GM21423 (cell line): ENCODE measurements at regions not wholly inside any gene's neighbourhood (a gene's known extent, or its start where the extent isn't known, plus 50 kb on each side); places are given as distances from the start of the nearest gene placed in this dataset.

ENCODE experiments used
- ATAC-seq: cut with Tn5 transposase; IDR thresholded peaks from one replicate; pipeline ENCODE4 v1.9.1; 2021; ENCODE audit warnings: mild to moderate bottlenecking, moderate library complexity; ENCODE audit not compliant: unreplicated experiment

- ATAC-seq, result no peak
These were observed 109.4 kb downstream of the RCN1 start for GRCh38 chr11:32200136-32200847.

DNA sequence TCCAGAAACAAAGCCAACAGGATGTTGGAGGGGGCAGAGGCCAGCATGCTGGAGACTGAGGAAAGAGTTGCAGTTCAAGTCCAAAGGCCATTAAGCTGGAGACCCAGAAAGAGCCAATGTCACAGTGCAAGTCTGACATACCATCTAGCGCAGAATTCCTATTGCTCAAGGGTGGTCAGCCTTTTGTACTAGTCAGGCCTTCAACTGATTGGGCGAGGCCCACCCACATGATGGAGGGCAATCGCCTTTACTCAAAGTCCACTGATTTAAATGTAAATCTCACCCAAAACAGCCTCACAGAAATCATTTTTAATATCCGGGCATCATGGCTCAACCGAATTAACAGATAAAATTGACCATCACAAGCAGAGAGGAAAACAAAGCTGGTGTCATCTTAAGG is 113.9 kb downstream of the RCN1 start:
- ATAC-seq, result no peak

DNA sequence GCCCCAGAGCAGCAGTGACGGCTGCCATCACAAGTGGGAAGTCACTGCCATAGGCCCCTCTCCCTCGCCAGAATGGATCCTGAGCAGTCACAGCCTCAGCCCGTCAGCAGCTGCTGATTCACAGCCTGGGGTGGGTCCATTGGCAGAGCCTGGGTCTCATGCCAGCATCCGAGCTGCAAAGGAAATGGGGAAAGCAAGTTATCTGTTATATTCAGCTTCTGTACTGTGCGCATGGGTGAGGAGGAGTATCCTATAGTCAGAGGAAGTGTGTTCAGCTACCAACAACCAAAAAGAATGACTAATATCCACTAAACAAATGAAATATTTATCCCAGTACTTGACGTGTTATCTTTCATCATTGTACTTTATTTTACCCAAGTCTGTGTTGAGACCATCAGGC is 119.7 kb downstream of the RCN1 start:
- no peak for ATAC-seq

DNA sequence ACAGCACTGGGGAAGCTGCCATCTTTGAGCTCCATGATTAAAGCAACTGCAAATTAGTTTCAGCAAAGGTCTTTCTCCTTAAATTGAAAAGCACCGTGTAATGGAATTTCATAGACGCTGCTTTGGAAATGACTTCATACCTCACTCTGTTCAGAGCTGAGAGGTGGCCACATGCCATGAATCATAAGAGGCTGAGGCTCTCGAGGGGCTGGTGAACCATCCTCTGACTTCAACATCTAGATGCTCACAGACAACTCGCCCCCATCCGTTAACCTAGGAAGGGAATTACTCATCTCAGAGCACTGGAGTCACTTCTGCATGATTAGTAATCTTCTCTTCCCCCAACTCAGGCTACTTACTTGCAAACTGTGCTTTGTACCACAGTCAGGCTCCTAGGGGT is 122.3 kb downstream of the RCN1 start:
- no peak for ATAC-seq

GRCh38 chr11:32215157-32215556 is 124.3 kb downstream of the RCN1 start:
- ATAC-seq, result no peak

DNA sequence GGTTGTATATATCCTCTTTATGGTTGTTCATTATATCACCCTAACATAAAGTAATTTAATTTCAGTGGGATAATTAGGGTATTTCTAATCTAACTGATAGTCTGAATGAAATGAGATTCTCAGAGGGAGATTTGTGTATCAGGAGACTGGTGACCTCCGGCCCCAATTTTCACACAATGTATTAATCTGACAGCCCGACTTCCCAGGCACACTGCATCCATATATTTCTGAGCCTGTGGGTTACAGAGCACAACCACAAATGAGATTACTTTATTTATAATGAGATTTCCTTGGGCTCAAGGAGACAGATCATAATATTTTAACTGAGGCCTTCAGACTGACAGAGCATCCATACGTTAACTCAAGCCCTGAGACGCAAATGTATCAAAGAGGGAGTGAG is 125.9 kb downstream of the RCN1 start:
- no peak for ATAC-seq

- no peak for ATAC-seq
These were observed 128.4 kb downstream of the RCN1 start for GRCh38 chr11:32219320-32219719.

DNA sequence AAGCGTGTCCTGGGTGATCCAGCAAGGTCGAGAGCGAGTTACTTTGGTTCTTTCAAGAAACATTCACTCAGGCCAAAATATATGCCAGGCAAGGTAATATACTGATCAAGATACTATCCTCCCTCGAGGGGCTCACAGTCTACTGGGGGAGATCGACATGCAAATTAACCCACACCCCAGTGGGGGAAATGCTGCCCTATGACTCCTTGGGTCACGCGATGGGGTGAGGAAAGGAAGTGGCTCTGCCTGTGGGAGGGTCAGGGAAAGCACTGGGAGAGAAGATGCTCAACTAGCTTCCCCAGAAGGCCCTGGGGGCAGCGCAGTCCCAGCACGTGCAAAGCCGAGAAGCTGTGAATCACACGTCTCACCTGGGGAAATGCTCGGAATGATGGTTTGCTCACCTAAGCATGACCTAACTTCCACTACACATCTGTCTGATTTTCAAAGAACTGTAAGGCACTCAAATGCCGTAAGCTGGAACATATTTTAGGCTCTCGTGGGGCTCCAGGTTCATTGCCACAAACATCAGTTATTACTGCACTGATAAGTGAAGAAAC is 130.7 kb downstream of the RCN1 start:
- ATAC-seq, result no peak

DNA sequence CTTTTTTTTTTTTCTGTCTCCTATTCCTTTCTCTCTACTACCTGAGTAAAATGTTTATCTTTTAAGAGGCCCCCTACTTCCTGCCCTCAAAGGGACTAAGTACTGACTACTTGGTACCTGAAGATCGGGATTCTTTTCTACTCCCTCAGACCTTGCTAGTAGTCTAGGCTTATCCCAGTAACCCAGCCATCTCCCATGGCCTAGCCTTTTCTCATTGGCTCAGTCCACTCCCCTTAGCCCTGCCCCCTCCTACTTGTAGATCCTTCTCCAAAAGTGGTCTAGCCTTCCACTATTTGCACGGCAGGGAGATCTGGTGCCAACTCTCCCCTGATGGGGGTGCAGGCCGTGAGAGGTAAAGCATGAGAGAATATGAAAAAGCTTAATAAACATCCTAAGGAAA is 133.7 kb downstream of the RCN1 start:
- ATAC-seq, result no peak

DNA sequence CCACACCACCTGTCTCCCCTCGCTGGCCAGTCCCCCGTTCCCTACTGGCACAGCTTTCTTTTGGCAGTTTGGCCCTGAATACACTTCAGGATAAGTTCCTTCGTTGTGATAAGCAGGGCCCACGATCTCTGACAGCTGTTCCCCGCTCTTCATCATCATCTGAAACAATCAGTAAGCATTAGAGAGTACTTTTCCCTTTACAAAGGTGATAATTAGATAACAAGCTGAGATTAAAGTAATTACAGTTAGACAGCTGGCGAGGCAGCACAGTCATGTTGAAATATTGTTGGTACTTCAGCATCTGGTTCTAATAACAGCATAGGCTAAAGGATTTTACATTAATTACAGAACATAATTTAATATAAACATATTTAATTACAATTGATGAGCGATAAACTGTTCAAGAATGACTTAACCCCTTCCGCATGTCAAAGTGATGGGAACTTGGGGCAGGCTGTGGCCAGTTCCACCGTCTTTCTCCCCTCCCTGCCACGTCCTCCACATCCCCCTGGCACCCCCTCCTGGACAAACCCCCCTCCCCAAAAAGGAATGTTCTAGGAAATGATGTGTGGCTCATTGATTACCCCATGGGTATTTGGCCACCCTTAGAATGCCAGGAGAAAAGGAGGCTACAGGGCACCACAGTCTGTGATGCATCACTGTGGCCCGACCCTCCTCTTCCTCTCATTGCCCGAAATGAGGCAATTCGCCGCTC is 134.9 kb downstream of the RCN1 start:
- ATAC-seq, result no peak

GRCh38 chr11:32226480-32226879 is 135.6 kb downstream of the RCN1 start:
- no peak for ATAC-seq

GRCh38 chr11:32229576-32230240 is 138.8 kb downstream of the RCN1 start:
- no peak for ATAC-seq

DNA sequence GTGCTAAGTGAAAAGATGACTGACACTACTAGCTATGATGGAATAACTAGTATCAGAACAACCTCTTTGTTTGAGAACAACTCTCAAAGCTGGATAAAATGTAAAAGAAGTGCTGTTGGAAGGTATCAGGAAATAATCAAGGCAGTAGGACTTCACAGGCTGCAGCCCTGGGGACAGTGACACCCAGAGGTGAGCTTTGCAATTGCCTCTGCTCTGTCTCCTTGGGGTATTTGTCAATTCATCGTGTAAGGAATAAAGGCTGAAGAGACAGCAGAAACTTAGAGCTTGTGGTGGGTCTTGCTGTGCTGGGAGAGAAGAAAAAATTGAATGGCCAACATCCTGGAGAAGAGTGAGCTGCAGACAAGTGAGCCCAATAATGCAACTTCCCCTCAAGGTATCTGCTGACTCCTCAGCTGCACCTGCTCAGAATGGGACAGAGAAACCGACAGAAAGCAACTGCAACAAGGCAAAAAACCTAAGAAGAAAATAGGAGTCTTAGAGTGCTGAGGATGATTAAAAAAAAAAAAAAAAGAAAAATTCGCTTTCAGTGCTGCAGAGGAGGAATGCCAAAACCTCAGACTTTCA is 141.1 kb downstream of the RCN1 start:
- ATAC-seq, result no peak

DNA sequence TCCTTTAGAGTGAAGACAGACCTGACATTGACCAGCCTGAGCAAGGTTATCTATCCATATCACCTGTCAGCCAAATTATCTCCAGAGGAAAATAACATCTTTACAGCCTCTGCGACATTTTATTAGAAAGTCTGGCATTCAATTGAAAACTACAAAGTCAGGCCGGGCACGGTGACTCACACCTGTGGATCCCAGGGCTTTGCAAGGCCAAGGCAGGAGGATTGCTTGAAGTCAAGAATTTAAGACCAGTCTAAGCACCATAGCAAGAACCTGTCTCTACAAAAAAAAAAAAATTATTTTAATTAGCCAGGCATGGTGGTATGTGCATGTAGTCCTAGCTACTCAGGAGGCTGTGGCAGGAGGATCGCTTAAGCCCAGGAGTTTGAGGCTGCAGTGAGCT is 141.6 kb downstream of the RCN1 start:
- ATAC-seq, result no peak

- ATAC-seq, result no peak
These were observed 142.4 kb downstream of the RCN1 start for GRCh38 chr11:32233276-32233675.

DNA sequence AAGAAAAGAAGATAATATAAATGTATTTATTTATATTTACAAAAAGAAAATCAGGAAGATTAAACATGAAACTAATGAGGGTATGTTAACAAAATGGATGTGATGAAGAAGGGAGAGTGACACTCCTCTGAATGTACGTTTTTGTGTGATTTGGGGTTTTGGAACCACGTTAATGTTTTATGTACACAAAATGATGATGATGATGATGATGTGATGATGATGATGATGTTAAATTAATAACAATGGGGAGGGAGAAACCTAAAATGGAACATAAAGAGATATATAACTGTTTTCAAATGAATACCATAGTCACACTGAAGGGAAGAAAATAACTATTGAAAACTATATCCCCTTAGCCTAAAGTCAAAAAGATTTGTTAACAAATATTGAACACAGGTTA is 143.1 kb downstream of the RCN1 start:
- ATAC-seq, result no peak

GRCh38 chr11:32244453-32244852 is 153.6 kb downstream of the RCN1 start:
- no peak for ATAC-seq

DNA sequence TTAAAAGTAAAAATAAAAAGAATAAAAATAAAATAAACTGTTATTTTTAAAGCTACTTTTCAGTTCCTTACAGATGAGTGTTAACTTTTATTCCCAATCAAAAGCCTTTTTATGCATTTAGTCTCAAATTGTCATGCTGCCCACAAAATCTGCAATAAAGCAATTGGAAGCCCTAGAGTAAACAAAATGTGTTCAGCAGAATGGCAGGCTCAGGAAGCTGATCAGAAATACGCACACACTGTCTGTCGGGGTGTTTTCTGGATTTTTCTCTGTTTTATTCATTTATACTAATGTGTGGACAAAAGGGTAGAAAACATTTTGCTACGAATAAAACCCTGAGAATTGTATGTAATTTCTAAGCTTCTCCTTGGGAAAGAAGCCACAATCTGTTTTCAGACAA is 162.8 kb downstream of the RCN1 start:
- no peak for ATAC-seq

- ATAC-seq, result no peak
These were observed 165.0 kb downstream of the RCN1 start for GRCh38 chr11:32255841-32256240.

- no peak for ATAC-seq
These were observed 165.6 kb downstream of the RCN1 start for GRCh38 chr11:32256466-32256865.

GRCh38 chr11:32259641-32260081 is 168.8 kb downstream of the RCN1 start:
- peak; percentile 91 for ATAC-seq
